ENCODE measurements at regions not wholly inside any gene's neighbourhood (a gene's known extent, or its start where the extent isn't known, plus 50 kb on each side); places are given as distances from the start of the nearest gene placed in this dataset.
"Not testable (repeated sequence)": the region's sequence is repeated elsewhere in the genome, so short reads cannot be mapped to it uniquely, and the experiment has no call there.

DNA sequence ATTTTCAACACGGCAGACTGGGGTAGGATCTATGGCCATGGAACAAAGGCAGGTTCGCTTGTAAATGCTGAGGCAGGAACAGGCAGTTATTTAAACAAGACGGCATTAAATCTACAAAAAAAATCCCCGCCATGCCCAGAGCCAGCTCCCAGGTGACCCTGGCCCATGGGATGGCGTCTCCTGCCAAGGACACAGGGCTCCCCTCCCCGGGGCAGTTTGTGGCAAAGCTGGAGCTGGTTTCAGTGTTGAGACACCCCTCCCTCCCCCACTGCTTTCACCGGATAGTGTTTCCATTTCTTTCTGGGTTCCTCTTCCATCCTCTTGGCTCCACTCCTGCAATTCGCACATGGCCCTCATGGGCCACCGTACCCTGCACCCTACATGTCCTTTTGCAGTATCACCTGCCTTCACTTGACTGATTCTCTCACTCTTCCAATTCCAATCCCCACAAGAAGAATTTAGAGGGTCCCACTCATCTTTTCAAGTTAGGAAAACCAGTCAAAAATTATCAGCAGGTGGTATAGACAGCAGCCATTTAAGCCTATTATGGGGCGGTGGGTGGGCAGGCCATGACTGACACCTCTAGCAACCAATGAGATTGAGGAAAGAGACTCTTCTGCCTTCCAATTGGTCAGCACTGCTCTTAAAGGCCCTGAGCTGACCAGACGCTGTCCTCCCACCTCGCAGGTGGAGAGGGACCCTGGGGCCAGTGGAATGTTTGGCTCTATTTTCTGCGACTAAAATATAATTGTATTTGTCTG is 52.0 kb downstream of the OLIG1 start:
- FAIRE-seq = no peak

DNA sequence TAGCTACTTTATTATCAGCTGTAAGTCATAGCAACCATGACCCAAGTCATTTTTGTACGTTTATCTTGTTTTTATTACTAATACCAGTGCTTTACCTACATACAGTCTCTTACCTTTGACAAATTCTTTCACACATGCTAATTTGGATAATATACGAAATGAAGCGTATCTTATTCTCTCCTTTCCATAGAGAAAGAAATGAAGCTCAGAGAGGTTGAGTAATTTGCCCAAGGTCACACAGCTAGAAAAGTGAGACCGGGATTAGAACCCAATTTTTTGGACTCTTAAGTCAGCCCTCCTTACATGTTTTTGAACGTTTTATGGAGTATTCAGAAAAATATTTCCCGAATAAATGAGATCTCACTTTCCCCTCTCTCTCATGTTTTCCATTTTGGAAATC is 52.6 kb downstream of the OLIG1 start:
- no peak for DNase-seq (ENCODE audit: extremely low spot score, insufficient read length, low read depth)
- no peak for FAIRE-seq

More for the DNA sequence above, 52.0 kb downstream of the OLIG1 start:
- DNase-seq (ENCODE audit: extremely low spot score, insufficient read length, low read depth) = no peak

DNA sequence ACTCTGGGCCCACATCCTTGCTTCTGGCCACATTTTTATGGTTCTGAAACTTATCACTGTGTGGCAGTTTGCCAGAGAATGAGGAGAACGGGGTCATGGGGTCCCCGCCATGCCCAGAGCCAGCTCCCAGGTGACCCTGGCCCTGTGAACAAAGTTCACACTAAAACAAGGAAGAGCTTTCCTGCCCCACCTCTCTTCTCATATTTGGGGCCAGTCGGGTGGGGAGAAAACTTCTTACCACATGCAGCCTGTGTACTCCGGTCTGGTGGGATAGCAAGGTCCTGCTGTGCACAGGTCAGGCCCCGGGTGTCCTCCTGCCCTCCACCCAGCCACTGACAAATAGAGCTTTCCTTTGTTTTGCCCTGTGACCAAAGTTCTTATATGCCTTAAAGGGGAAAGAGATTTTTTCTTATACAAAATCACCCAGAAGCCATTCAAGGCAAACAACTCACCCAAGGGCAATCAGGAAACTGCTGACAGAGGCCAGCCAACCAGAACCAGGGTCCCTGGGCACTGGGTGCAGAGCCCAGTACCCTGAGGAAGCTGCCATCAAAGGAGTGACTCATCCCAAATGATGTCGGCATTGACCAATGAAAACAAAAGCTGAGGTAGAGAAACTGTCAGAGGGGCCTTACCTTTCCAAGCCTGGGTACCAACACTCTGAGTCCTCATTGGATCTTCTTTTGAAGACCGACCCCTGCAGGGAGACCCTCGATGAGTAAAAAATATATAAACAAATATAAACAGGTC is 53.6 kb downstream of the OLIG1 start:
- DNase-seq (ENCODE audit: extremely low spot score, insufficient read length, low read depth) (no peak), FAIRE-seq (no peak)

- no peak for FAIRE-seq
- no peak for DNase-seq (ENCODE audit: extremely low spot score, insufficient read length, low read depth)
Measured at GRCh38 chr21:33124889-33125288, 54.9 kb downstream of the OLIG1 start.

DNA sequence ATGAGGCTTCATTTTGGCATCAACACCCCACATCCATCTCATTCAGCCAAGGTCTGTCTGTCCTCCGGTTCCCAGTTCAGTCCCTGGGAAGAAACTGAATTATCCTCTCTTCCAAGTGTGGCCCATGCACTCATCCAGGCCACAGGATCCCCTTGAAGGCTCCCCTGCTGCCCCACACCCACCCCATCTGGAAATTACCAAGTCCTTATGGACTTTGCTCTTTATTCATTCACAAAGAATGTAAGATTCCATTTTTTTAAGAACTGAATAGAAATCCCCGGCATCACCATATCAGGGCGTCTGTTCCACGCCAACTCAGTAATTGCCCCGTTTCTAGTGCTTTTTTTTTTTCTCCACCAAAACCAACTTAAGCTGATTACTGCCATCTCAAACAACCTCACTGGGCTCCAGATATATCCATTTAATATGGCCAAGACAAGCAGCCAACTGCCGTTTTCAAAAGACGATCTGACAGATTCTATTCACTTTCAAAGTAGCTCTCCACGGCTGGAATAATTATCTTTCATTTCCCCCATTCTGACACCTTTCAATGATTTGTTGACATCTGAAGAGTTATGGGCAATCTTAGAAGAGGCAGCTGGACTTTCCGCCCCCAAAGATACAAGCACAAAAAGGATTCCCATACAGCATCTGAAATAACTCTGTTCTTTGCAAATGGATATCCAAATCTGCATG is 55.9 kb downstream of the OLIG1 start:
- no peak for FAIRE-seq
- DNase-seq (ENCODE audit: extremely low spot score, insufficient read length, low read depth) = no peak

DNA sequence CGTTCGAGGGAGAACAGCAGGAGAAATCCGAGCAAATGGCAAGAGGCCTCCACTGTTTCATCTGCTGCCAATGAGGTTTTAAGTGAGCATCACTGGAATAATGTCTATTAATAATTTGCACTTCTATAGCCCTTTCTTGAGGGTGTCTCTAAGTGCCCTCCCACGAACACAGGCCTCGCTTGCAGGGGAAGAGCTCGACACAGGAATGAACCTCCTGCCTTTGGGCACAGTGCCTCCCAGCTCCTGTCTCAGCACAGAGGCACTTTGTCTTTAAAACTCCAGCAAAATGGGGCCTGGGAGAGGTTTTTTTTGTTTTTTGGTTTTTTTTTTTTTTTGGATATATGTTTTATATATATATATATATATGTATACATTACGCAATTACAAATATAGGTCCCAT is 56.6 kb downstream of the OLIG1 start:
- FAIRE-seq = no peak
- no peak for DNase-seq (ENCODE audit: extremely low spot score, insufficient read length, low read depth)

GRCh38 chr21:33127154-33127867 is 57.4 kb downstream of the OLIG1 start:
- FAIRE-seq (peak; percentile 88), DNase-seq (ENCODE audit: extremely low spot score, insufficient read length, low read depth) (peak; percentile 37)

DNA sequence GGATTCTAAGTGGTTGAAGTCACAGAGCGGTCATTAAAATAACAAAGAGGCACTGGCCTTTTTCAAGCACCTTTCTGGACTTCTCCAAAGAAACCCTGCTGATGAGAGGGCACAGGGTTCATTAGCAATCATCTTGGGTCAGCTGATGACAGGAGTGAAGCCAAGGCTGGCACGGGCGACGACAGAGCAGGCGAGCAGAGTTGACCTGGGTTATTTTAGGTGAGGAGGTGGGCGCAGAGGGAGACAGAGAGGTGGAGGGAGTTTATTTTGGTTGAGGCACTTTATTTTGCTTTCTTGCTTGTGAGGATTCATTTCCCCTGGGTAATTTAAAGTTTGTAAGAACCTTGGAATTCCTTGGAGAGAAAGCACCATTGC is 57.9 kb downstream of the OLIG1 start:
- FAIRE-seq (no peak), DNase-seq (ENCODE audit: extremely low spot score, insufficient read length, low read depth) (no peak)

GRCh38 chr21:33128538-33128937 is 58.6 kb downstream of the OLIG1 start:
- FAIRE-seq = no peak
- DNase-seq (ENCODE audit: extremely low spot score, insufficient read length, low read depth) = no peak

DNA sequence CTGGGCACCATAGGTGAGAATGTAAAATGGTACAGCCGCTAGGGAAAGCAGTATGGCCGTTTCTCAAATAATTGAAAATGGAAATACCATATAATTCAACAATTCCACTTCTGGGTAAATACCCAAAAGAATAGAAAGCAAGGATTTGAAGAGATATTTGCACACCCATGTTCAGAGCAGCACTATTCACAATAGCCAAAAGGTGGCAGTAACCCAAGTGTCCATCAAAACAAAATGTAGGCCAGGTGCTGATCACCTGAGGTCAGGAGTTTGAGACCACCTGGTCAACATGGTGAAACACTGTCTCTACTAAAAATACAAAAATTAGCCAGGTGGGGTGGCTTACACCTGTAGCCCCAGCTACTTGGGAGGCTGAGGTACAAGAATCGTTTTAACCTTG is 62.1 kb downstream of the OLIG1 start:
- peak; percentile 59 for FAIRE-seq
- no peak for DNase-seq (ENCODE audit: extremely low spot score, insufficient read length, low read depth)

DNA sequence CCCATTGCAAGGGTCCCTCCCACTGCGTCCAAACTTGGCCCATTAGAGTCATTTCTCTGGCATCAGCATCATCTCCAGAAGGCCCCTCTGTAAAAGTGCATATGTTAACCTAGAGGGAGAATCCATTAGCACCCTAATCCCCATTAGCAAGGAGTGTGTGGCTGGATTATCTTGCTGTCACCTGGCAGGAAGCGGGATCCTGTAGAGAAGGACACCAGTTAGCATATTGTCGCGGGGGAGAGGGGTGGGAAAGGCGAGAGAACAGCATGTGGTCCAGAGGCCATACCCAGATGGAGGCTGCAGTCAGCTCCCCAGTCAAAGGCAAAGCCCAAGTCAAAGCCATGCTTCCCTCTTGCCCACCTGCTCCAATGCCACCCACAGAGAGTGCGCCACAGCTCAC is 64.0 kb downstream of the OLIG1 start:
- no peak for FAIRE-seq
- no peak for DNase-seq (ENCODE audit: extremely low spot score, insufficient read length, low read depth)

GRCh38 chr21:33135925-33136324 is 66.0 kb downstream of the OLIG1 start:
- no peak for DNase-seq (ENCODE audit: extremely low spot score, insufficient read length, low read depth)
- no peak for FAIRE-seq

GRCh38 chr21:33136847-33137502 is 67.0 kb downstream of the OLIG1 start:
- no peak for DNase-seq (ENCODE audit: extremely low spot score, insufficient read length, low read depth)
- no peak for FAIRE-seq

DNA sequence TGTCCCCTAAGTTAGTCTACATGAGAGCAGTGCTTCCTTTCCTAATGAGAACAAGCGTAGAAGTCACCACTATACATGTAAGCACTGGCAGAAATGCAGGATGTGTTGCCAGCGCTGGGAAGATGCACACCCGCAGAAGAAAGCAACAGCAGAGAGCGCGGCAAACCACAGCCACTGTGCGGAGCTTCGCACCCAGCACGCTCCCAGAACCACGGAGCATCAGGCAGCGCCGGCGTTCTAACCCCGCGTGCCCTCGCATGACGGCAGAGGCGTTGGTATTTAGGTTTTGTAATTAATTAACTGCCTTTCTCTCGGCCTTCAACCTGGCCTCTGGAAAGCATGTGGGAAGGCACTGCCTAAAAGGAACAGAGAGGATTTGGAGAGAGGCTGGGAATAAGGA is 69.1 kb downstream of the OLIG1 start:
- no peak for FAIRE-seq
- DNase-seq (ENCODE audit: extremely low spot score, insufficient read length, low read depth) = no peak

DNA sequence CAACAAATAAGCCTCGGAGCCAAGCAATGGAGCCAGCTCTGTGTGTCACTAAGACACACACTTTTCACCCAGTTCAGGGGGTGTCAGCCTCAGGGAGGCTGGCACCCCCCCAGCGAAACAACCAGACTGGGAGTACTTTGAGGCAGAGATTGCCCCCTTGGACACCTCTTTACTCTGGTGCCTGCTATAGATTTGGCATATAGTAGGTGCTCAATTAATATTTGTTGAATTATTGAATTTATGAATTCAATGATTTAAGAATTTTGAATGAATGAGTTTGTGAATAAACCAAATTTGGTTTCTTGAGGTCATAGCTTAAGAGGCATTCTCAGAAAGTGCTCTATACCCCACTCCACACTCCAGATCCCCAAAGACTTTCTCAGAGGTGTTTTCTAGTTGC is 70.3 kb downstream of the OLIG1 start:
- DNase-seq (ENCODE audit: extremely low spot score, insufficient read length, low read depth) = no peak

GRCh38 chr21:33146467-33146866 is 76.5 kb downstream of the OLIG1 start:
- DNase-seq (ENCODE audit: extremely low spot score, insufficient read length, low read depth) (no peak), FAIRE-seq (no peak)

More for the DNA sequence above, 70.3 kb downstream of the OLIG1 start:
- FAIRE-seq = no peak

- FAIRE-seq (no peak), DNase-seq (ENCODE audit: extremely low spot score, insufficient read length, low read depth) (no peak)
Measured at GRCh38 chr21:33149181-33149580, 79.2 kb downstream of the OLIG1 start.

DNA sequence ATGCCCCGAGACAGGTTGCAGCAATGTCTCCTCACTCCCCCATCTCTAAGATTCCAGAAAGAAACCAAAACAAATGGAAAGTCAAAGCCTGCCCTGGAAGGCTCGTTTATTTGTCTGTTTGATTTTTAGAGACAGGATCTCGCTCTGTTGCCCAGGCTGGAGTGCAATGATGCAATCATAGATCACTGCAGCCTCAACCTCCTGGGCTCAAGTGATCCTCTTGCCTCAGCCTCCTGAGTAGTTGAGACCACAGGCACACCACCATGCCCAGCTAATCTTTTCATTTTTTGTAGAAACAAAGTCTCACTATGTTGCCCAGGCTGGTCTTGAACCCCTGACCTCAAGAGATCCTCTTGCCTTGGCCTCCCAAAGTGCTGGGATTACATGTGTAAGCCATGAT is 78.8 kb upstream of the IFNAR2 start:
- DNase-seq (ENCODE audit: extremely low spot score, insufficient read length, low read depth); FAIRE-seq: not testable (repeated sequence)

DNA sequence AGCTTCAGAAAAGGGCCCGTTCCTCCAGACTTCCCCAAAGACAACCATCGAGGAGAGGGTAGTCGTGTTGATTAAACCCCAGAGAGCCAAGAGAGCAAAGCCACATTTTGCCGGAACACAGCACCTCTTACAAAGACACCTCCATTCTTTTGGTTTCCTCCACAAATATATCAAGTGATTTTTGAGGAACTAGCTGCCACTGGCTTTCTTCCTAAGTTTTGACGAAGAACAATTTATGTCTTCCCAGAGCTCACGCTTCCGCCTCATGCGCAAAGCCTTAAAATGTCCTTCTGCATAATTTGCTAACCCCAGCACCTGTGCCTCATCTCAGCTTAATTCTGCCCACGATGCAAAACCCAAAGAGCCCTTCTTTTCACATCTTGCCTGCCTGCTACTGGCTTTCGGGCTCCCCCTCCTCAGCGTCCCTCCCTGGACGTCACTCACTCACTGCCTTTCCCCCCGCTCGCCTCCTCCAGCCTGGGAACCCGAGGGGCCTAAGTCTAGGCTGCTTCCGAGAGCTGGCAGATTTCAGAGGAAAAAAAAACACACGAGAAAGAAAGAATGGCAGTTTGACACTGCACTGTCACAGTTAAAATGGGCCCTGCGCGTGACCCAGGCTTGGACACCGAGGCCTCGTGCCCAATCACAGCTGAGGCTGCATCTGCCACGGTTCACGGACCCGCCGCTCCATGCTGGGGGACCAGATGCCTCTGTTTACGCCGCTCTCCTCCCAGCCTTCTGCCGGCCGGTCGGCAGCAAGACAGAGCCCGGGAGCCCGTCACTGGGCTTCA is 77.6 kb upstream of the IFNAR2 start:
- FAIRE-seq = no peak
- no peak for DNase-seq (ENCODE audit: extremely low spot score, insufficient read length, low read depth)

Data from GM18507 (cell line).